Astrocyte (in vitro differentiated cells and primary cell): ENCODE measurements at regions not wholly inside any gene's neighbourhood (a gene's known extent, or its start where the extent isn't known, plus 50 kb on each side); places are given as distances from the start of the nearest gene placed in this dataset.

Experiments used
- DNase-seq: peaks from one replicate; pipeline ENCODE4 v3.0.0-alpha.2; 2010; ENCODE audit warnings: low read depth
- FAIRE-seq: peaks from 2 replicates; lab custom pipeline; 2011; peaks lifted over from hg19 to GRCh38; lab: Jason Lieb, UNC
- H2AFZ ChIP-seq: 2 replicates; pipeline ENCODE4 v1.6.0; 2012; ENCODE audit warnings: low read depth, low read length, inconsistent platforms
- H3K27ac ChIP-seq: 2 replicates; pipeline ENCODE4 v1.5.1; 2011; ENCODE audit warnings: low read depth, low read length, inconsistent platforms
- H3K27me3 ChIP-seq: 2 replicates; pipeline ENCODE4 v1.6.0; 2011; ENCODE audit warnings: low read length, inconsistent platforms; ENCODE audit not compliant: insufficient read depth
- H3K36me3 ChIP-seq: 2 replicates; pipeline ENCODE4 v1.5.1; 2011; ENCODE audit warnings: low read length, inconsistent platforms; ENCODE audit not compliant: insufficient read depth
- H3K4me1 ChIP-seq: 2 replicates; pipeline ENCODE4 v1.5.1; 2011; ENCODE audit warnings: low read length, inconsistent platforms; ENCODE audit not compliant: insufficient read depth
- H3K4me2 ChIP-seq: 2 replicates; pipeline ENCODE4 v1.6.0; 2012; ENCODE audit warnings: low read length, inconsistent platforms
- H3K4me3 ChIP-seq: 2 replicates; pipeline ENCODE4 v1.5.1; 2011; ENCODE audit warnings: low read depth, mild to moderate bottlenecking, low read length, inconsistent platforms; ENCODE audit not compliant: insufficient read depth
- H3K79me2 ChIP-seq: 2 replicates; pipeline ENCODE4 v1.6.0; 2012; ENCODE audit warnings: mild to moderate bottlenecking, low read length, inconsistent platforms; ENCODE audit not compliant: insufficient read depth
- H3K9ac ChIP-seq: 2 replicates; pipeline ENCODE4 v1.6.0; 2012; ENCODE audit warnings: mild to moderate bottlenecking, low read length, inconsistent platforms
- H3K9me3 ChIP-seq: 2 replicates; pipeline ENCODE4 v1.5.1; 2012; ENCODE audit warnings: low read depth, mild to moderate bottlenecking, low read length, inconsistent platforms; ENCODE audit not compliant: insufficient read depth
- H4K20me1 ChIP-seq: 2 replicates; pipeline ENCODE4 v1.6.0; 2012; ENCODE audit warnings: low read length, inconsistent platforms; ENCODE audit not compliant: insufficient read depth
- H3K27ac Mint-ChIP-seq: one replicate; pipeline ENCODE4 v1.8.0; 2021; ENCODE audit warnings: mild to moderate bottlenecking, mixed read lengths; ENCODE audit not compliant: unreplicated experiment
- H3K27me3 Mint-ChIP-seq: one replicate; pipeline ENCODE4 v1.8.0; 2021; ENCODE audit warnings: low read depth, mixed read lengths; ENCODE audit not compliant: unreplicated experiment
- H3K36me3 Mint-ChIP-seq: one replicate; pipeline ENCODE4 v1.8.0; 2021; ENCODE audit warnings: low read depth, mixed read lengths; ENCODE audit not compliant: unreplicated experiment
- H3K4me1 Mint-ChIP-seq: one replicate; pipeline ENCODE4 v1.8.0; 2021; ENCODE audit warnings: low read depth, mixed read lengths; ENCODE audit not compliant: unreplicated experiment
- H3K4me3 Mint-ChIP-seq: one replicate; pipeline ENCODE4 v1.8.0; 2021; ENCODE audit warnings: mild to moderate bottlenecking, moderate library complexity, mixed read lengths; ENCODE audit not compliant: unreplicated experiment
- H3K9me3 Mint-ChIP-seq: one replicate; pipeline ENCODE4 v1.8.0; 2021; ENCODE audit warnings: mild to moderate bottlenecking, mixed read lengths; ENCODE audit not compliant: unreplicated experiment
- EZH2 ChIP-seq: IDR thresholded peaks from 2 replicates; pipeline ENCODE4 v1.6.1; 2012; ENCODE audit warnings: mild to moderate bottlenecking, low read length, inconsistent platforms; ENCODE audit not compliant: insufficient read depth
- TF ChIP-seq, protein P1 (sequence below): IDR thresholded peaks from 2 replicates; pipeline ENCODE4 v1.5.1; 2011; ENCODE audit warnings: low read depth, mild to moderate bottlenecking, inconsistent platforms, low read length, moderate library complexity; ENCODE audit not compliant: insufficient read depth

DNA sequence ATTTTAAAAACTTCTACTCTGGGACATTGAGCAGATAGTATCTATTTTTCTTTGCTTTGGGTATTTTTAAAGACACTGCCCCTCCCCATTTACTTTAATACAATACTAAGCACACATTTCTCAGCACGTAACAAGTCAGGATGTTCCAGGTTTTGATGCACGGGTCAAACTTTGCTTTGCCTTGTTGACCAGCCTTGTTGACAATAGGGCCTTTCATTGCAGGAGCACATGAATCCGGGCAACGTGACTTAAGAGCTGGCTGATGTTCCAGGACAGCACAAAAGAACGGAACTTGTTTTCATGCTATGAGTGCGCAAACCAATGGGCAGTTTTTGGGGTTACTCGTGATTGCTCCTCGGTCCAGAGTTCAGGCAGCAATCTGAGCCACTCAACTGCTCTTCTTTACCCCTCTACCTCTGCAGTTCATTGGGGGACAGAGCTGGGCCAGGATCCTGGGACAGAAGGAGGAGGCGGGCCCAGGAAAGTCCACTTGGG lies 78.6 kb upstream of the SLC22A16 start:
- H3K4me3 Mint-ChIP-seq: no peak overlapping the region
- Histone ChIP-seq H3K79me2 (no peaks in the 10 kb centered on the region), H3K9me3 (peaks cover 4% of the 10 kb centered on the region), H4K20me1 (no peaks in the 10 kb centered on the region), H2AFZ (no peak overlapping the region), H3K4me2 (no peak overlapping the region), H3K4me3 (no peak overlapping the region), H3K36me3 (no peaks in the 10 kb centered on the region), H3K9ac (no peak overlapping the region), H3K27ac (no peak overlapping the region), H3K27me3 (no peaks in the 10 kb centered on the region), H3K4me1 (no peaks in the 10 kb centered on the region)
- no peak overlapping the region for H3K27ac Mint-ChIP-seq
- no peak for TF ChIP-seq EZH2
- TF ChIP-seq, protein P1, sequence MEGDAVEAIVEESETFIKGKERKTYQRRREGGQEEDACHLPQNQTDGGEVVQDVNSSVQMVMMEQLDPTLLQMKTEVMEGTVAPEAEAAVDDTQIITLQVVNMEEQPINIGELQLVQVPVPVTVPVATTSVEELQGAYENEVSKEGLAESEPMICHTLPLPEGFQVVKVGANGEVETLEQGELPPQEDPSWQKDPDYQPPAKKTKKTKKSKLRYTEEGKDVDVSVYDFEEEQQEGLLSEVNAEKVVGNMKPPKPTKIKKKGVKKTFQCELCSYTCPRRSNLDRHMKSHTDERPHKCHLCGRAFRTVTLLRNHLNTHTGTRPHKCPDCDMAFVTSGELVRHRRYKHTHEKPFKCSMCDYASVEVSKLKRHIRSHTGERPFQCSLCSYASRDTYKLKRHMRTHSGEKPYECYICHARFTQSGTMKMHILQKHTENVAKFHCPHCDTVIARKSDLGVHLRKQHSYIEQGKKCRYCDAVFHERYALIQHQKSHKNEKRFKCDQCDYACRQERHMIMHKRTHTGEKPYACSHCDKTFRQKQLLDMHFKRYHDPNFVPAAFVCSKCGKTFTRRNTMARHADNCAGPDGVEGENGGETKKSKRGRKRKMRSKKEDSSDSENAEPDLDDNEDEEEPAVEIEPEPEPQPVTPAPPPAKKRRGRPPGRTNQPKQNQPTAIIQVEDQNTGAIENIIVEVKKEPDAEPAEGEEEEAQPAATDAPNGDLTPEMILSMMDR: no peak
- H3K9me3 Mint-ChIP-seq: peaks cover 22% of the 10 kb centered on the region
- DNase-seq (no peak), FAIRE-seq (no peak)
- H3K36me3 Mint-ChIP-seq: peaks cover 2% of the 10 kb centered on the region
- H3K27me3 Mint-ChIP-seq: no peaks in the 10 kb centered on the region
- H3K4me1 Mint-ChIP-seq: no peaks in the 10 kb centered on the region

- no peak overlapping the region for H3K4me2 ChIP-seq
- no peak overlapping the region for H2AFZ ChIP-seq
- no peaks in the 10 kb centered on the region for H3K4me1 Mint-ChIP-seq
- no peak overlapping the region for H3K9ac ChIP-seq
- DNase-seq (no peak), FAIRE-seq (no peak)
- no peak overlapping the region for H3K4me3 Mint-ChIP-seq
- no peak overlapping the region for H3K27ac Mint-ChIP-seq
- TF ChIP-seq, protein P1: no peak
- TF ChIP-seq EZH2: no peak
- no peaks in the 10 kb centered on the region for H4K20me1 ChIP-seq
- H3K27me3 Mint-ChIP-seq: no peaks in the 10 kb centered on the region
- H3K9me3 Mint-ChIP-seq: peaks cover 22% of the 10 kb centered on the region
- H3K79me2 ChIP-seq: no peaks in the 10 kb centered on the region
- peaks cover 2% of the 10 kb centered on the region for H3K36me3 Mint-ChIP-seq
- H3K4me3 ChIP-seq: no peak overlapping the region
- no peaks in the 10 kb centered on the region for H3K4me1 ChIP-seq
- no peak overlapping the region for H3K27ac ChIP-seq
- no peaks in the 10 kb centered on the region for H3K36me3 ChIP-seq
- peaks cover 4% of the 10 kb centered on the region for H3K9me3 ChIP-seq
- no peaks in the 10 kb centered on the region for H3K27me3 ChIP-seq
These were observed 78.0 kb upstream of the SLC22A16 start for GRCh38 chr6:110554441-110554840.

GRCh38 chr6:110552901-110553641 lies 76.7 kb upstream of the SLC22A16 start:
- Mint-ChIP-seq H3K4me1 (no peaks in the 10 kb centered on the region), H3K27ac (no peak overlapping the region), H3K4me3 (no peak overlapping the region), H3K36me3 (peaks cover 2% of the 10 kb centered on the region), H3K9me3 (peaks cover 20% of the 10 kb centered on the region), H3K27me3 (no peaks in the 10 kb centered on the region)
- no peak overlapping the region for H3K27ac ChIP-seq
- H3K9ac ChIP-seq: no peak overlapping the region
- no peaks in the 10 kb centered on the region for H3K36me3 ChIP-seq
- peaks cover 4% of the 10 kb centered on the region for H3K9me3 ChIP-seq
- FAIRE-seq (no peak), DNase-seq (no peak)
- no peaks in the 10 kb centered on the region for H4K20me1 ChIP-seq
- no peak overlapping the region for H2AFZ ChIP-seq
- TF ChIP-seq, protein P1: no peak
- no peak for TF ChIP-seq EZH2
- H3K4me1 ChIP-seq: peaks cover 3% of the 10 kb centered on the region
- no peaks in the 10 kb centered on the region for H3K79me2 ChIP-seq
- no peaks in the 10 kb centered on the region for H3K27me3 ChIP-seq
- H3K4me3 ChIP-seq: no peak overlapping the region
- H3K4me2 ChIP-seq: no peak overlapping the region
